SK-N-MC (cell line): ENCODE measurements at regions not wholly inside any gene's neighbourhood (a gene's known extent, or its start where the extent isn't known, plus 50 kb on each side); places are given as distances from the start of the nearest gene placed in this dataset.

Experiments used
- DNase-seq: peaks from one replicate; pipeline ENCODE4 v3.0.0-alpha.2; 2011; ENCODE audit warnings: low read depth, low spot score
- H3K27ac ChIP-seq: fragments of 200-600 bp; sonication (generic); 2 replicates; pipeline ENCODE4 v1.5.1; 2016; ENCODE audit warnings: mixed run types
- H3K36me3 ChIP-seq: fragments of 200-600 bp; sonication (generic); 2 replicates; pipeline ENCODE4 v1.6.1; 2017; ENCODE audit warnings: antibody characterized with exemption, low read length, mixed read lengths; ENCODE audit not compliant: insufficient read depth
- H3K4me3 ChIP-seq: fragments of 200-600 bp; sonication (generic); 2 replicates; pipeline ENCODE4 v1.5.1; 2016
- H3K9ac ChIP-seq: fragments of 200-600 bp; sonication (generic); 2 replicates; pipeline ENCODE4 v1.8.0; 2017; ENCODE audit warnings: mixed run types, mixed read lengths; ENCODE audit not compliant: insufficient read length
- H3K9me3 ChIP-seq: fragments of 200-600 bp; sonication (generic); 2 replicates; pipeline ENCODE4 v1.6.1; 2017; ENCODE audit warnings: low read depth, mild to moderate bottlenecking, antibody characterized with exemption, low read length, moderate library complexity, mixed read lengths
- EZH2 ChIP-seq: fragments of 200-600 bp; sonication (generic); IDR thresholded peaks from one replicate; pipeline ENCODE4 v1.6.1; 2017; ENCODE audit warnings: antibody characterized with exemption
- FOXP2 ChIP-seq: optimal IDR thresholded peaks from 2 replicates; pipeline ENCODE3; 2011; ENCODE audit warnings: mild to moderate bottlenecking, moderate library complexity; ENCODE audit not compliant: insufficient read depth; ENCODE audit errors: extremely low read length, control extremely low read depth
- POLR2AphosphoS5 ChIP-seq: IDR thresholded peaks from 2 replicates; pipeline ENCODE4 v1.6.1; 2012; ENCODE audit warnings: mild to moderate bottlenecking, low read depth, low read length, borderline replicate concordance

DNA sequence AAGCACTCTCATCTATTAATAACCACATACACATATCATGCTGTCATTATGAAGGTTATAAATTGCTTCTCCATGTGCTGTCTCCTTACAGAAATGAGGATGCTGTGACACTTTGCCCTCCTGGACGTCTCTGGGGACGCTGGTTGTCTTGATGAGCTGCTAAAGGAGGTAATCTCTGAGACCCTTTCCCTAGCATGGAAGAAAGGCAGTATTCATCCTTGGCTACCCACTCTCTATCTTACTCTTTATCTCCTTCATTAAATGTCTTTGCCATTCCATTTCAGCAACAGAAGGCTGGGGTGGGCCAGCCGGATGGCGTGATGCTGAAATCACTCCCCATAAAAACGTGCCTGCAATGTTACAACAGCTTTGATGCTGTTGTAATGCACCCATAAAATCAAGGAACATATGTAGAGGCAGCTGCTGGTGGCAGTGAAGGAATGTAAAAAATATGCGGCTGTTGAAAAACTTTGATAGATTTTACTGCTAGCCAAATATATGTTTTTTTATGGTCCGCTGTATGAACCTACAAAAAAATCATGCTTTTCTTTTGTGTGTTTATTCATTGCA lies 715.1 kb upstream of the API5 start:
- no peak overlapping the region for H3K27ac ChIP-seq
- H3K9ac ChIP-seq: no peak overlapping the region
- no peak overlapping the region for H3K4me3 ChIP-seq
- TF ChIP-seq POLR2AphosphoS5 (no peak), FOXP2 (no peak), EZH2 (no peak)
- DNase-seq: no peak
- H3K36me3 ChIP-seq: no peaks in the 10 kb centered on the region
- H3K9me3 ChIP-seq: no peaks in the 10 kb centered on the region

DNA sequence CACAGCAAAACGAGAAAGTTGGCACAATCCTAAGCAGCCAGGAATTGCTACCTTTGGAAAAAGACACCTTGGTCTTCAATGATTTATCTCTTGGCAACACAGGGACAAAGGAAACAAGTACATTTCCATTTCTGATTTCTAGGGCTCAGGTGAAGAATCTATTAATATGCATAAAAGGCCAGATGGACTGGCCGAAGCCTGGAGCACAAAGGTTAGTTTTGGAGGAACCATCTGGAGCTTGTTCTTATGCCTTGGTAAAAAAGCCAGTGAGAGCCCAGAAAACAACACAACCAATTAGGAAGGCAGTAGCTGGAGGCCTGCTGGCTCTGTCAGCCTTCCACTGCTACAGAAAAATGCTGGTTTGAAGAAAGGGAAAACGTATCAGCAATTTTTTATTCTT lies 713.5 kb upstream of the API5 start:
- Histone ChIP-seq H3K9me3 (no peaks in the 10 kb centered on the region), H3K9ac (no peak overlapping the region), H3K36me3 (no peaks in the 10 kb centered on the region), H3K27ac (no peak overlapping the region), H3K4me3 (no peak overlapping the region)
- TF ChIP-seq POLR2AphosphoS5: no peak
- TF ChIP-seq FOXP2: no peak
- no peak for TF ChIP-seq EZH2
- no peak for DNase-seq

DNA sequence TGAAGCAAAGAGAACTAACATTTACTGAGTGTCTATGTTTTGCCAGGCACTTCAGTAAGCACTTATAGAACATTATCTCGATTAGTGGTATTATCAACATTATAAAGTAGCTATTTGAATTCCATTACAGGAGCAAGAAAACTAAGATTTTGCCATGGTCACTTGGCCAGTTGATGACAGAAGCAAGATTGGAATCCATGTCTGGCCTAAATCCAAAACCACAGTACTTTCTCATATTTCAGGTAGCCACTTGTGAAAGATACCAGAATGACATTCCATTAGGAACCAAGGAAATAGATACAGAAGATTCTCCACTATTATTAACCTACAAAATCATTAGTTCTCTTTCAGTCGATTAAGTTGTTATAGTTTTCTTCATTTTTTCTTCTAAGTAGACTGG lies 691.0 kb upstream of the API5 start:
- DNase-seq: no peak
- Histone ChIP-seq H3K9me3 (no peaks in the 10 kb centered on the region), H3K4me3 (no peak overlapping the region), H3K27ac (no peak overlapping the region), H3K36me3 (no peaks in the 10 kb centered on the region), H3K9ac (no peak overlapping the region)
- TF ChIP-seq EZH2: no peak
- TF ChIP-seq POLR2AphosphoS5: no peak
- TF ChIP-seq FOXP2: no peak

DNA sequence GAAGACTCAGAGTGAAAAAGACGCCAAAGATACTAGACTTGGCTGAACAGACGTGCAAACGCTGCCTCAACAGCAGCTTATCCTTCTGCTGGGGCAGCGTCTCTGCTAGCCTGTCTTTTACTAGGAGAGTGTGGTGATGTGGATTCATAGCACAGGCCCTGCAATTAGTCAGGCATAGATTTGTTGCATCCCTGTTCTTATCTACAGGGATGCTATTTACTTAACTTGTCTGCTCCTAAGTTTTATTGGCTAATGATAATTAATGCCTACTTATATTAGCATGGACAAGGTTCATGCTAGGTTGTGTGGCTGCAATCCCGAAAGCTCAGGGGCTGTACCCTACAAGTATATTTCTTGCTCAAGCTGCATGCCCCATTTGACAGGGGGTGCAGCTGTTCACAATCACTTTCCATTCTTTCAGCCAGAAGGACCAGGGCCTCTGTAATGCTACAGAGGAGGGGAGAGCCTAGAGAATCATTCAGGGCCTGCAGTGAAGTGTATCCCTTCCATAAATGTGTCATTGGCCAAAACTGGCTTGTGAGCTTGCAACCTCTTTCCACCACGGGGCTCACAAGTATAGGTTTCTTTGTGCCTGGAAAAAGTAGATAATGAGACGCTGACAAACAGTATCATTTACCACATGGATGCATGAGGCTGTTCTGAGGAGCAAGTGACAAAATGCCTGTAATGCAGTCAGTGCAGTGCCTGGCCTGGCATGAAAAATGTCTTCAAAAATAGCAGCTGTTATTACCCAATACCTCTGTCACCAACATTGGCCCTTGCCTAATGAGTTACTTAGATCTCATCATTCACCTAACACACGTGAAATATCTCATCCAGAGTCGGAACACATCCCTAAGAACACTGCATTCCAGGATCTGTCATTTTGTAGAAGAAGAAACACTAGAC lies 685.8 kb upstream of the API5 start:
- Histone ChIP-seq H3K36me3 (no peaks in the 10 kb centered on the region), H3K4me3 (no peak overlapping the region), H3K9me3 (no peaks in the 10 kb centered on the region), H3K9ac (no peak overlapping the region), H3K27ac (no peak overlapping the region)
- DNase-seq: no peak
- TF ChIP-seq POLR2AphosphoS5: no peak

DNA sequence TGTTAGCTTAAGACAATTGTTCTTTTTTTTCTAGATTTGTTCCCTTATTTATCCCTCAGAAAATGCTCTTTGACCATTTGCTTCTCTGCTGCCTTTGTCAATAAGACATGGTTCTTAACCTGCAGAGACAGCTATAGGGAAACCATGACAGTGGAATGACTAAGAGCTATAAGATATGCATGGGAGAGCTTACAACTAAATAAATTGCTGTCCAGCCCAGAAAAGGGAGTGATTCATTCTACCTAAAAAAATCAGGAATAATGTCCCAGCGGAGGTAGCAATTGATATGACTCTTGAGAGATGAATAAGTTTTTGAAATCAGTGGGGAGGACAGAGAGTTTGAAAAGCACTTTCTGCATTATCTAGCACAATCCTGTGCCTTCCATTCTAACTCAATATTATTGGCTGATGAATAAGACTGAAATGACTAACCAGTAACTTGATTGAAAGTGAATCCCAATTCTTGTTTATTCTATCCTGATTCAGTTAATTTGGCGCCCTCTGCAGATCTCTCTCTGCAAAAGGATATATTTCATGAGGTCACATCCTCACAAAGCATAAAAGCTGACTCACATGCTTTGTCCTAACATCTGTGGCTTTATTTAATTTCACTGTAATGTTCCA lies 680.5 kb upstream of the API5 start:
- no peaks in the 10 kb centered on the region for H3K36me3 ChIP-seq
- no peak overlapping the region for H3K4me3 ChIP-seq
- H3K9me3 ChIP-seq: no peaks in the 10 kb centered on the region
- TF ChIP-seq FOXP2 (no peak), EZH2 (no peak), POLR2AphosphoS5 (no peak)
- no peak overlapping the region for H3K9ac ChIP-seq
- peak; percentile 20 for DNase-seq
- no peak overlapping the region for H3K27ac ChIP-seq

DNA sequence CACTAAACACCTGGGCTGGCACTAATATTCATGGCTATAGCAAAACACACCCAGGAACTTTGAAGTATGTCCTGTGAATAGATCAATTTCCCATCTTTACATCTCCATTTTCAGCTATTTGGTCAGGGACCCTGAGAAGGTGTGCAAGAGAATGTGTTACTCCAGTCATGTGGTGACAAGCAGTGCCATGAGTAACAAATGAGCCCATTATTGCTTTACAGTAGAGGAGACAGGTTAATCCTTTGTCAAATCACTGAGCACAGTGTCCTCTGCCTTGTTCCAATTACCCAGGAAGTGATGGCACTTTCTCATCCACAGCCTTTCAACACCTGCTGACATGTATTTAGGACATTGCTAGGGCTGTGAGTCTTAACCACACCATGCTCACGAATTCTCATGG lies 664.8 kb upstream of the API5 start:
- H3K9ac ChIP-seq: no peak overlapping the region
- no peaks in the 10 kb centered on the region for H3K9me3 ChIP-seq
- TF ChIP-seq EZH2 (no peak), FOXP2 (no peak), POLR2AphosphoS5 (no peak)
- no peaks in the 10 kb centered on the region for H3K36me3 ChIP-seq
- no peak for DNase-seq
- no peak overlapping the region for H3K4me3 ChIP-seq
- H3K27ac ChIP-seq: no peak overlapping the region

DNA sequence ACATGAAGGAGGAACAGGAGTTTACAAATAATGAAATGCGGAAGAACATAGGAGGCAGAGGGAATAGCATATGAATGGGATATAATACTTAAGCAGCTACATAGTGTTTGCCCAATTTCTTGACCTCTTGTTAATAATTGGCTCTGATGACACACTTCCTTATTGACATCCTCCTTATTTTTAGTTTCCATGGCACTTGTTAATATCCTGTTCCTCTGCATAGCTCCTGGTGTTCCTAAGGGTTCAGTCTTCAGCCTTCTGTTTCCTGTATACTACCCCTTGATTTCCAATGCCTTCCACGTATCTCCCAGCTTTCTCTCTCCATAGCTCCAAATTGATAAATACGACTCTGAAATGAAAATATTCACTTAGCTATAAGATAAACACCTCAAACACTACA lies 663.8 kb upstream of the API5 start:
- DNase-seq: no peak
- no peak overlapping the region for H3K9ac ChIP-seq
- no peaks in the 10 kb centered on the region for H3K9me3 ChIP-seq
- H3K4me3 ChIP-seq: no peak overlapping the region
- no peaks in the 10 kb centered on the region for H3K36me3 ChIP-seq
- no peak for TF ChIP-seq EZH2
- TF ChIP-seq FOXP2: no peak
- TF ChIP-seq POLR2AphosphoS5: no peak
- no peak overlapping the region for H3K27ac ChIP-seq

DNA sequence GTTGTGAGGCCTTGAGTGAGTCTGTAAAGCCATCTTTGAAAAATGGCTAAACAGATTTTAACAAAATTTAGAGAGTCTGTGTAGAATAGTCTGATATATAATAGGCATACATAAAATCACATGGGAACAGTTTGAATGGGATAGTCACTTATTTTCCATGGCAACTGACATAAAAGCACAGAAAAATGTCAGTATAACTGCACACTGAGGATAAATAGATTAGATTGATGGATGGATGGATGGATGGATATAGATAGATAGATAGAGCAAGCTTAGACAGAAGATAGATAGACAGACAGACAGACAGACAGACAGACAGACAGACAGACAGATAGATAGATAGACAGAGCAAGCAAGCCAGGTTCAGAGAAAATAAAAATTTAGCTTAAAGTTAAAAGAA lies 660.2 kb upstream of the API5 start:
- no peak for TF ChIP-seq FOXP2
- Histone ChIP-seq H3K4me3 (no peak overlapping the region), H3K27ac (no peak overlapping the region), H3K36me3 (no peaks in the 10 kb centered on the region), H3K9me3 (no peaks in the 10 kb centered on the region), H3K9ac (no peak overlapping the region)
- no peak for DNase-seq

DNA sequence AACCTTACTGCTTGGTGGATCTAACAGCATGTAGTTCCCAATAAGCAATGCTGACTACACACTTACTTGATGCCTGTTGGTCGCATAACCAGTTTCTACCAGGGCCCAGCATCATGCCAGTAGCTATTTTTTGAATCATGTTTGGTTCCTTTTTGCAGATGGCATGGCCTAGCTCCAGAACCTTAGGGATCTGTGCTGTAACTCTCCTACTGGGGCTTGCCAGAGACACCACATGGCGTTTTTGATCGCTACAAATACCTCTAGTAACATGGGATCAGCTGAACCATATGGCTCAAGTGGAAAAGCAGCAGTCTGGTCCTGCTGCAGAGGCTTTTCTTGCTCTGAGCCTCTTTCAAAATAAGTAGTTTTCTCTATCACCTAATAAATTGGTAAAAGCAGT lies 654.6 kb upstream of the API5 start:
- H3K9ac ChIP-seq: no peak overlapping the region
- no peak for DNase-seq
- no peak overlapping the region for H3K4me3 ChIP-seq
- TF ChIP-seq FOXP2 (no peak), EZH2 (no peak), POLR2AphosphoS5 (no peak)
- H3K27ac ChIP-seq: no peak overlapping the region
- H3K36me3 ChIP-seq: no peaks in the 10 kb centered on the region
- no peaks in the 10 kb centered on the region for H3K9me3 ChIP-seq
